ENCODE measurements at regions not wholly inside any gene's neighbourhood (a gene's known extent, or its start where the extent isn't known, plus 50 kb on each side); places are given as distances from the start of the nearest gene placed in this dataset.
A peak's percentile ranks its signal among the peaks of the same experiment; 100 is the strongest.

DNA sequence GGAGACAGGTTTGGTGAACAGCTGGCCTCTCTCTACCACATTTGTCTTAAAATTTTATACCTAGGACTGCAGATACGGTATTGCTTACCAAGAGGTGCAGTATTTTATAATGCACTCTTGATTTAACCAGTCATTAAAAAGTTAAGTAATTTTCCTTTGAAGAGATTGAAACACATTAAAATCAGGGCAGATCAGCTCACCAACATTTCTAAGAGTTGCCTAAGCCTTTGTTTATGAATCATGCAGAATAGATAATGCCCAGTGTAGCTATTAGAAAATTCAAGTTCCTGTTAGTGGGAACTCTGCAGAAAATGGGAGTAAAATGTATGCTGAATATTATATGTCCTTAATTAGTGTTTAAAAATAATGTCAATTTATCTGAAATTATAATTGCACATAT, 140.2 kb upstream of the PRPS1L1 start:
- FAIRE-seq, result no peak
- no peak for DNase-seq (ENCODE audit: insufficient read length, low spot score)
- TF ChIP-seq TAF1 (IDR thresholded peaks at IDR 0.05; ENCODE audit: low read depth, low read length) (no peak), POLR2A (IDR thresholded peaks at IDR 0.05; ENCODE audit: low read depth, low read length) (no peak), SPI1 (IDR thresholded peaks at IDR 0.05; ENCODE audit: low read depth, low read length) (no peak), POLR2AphosphoS5 (IDR thresholded peaks at IDR 0.05; ENCODE audit: low read depth, low read length) (no peak), PAX5 (IDR thresholded peaks at IDR 0.05; ENCODE audit: insufficient read depth, low read length, severe bottlenecking) (no peak), POU2F2 (IDR thresholded peaks at IDR 0.05; ENCODE audit: low read depth, low read length) (no peak)

DNA sequence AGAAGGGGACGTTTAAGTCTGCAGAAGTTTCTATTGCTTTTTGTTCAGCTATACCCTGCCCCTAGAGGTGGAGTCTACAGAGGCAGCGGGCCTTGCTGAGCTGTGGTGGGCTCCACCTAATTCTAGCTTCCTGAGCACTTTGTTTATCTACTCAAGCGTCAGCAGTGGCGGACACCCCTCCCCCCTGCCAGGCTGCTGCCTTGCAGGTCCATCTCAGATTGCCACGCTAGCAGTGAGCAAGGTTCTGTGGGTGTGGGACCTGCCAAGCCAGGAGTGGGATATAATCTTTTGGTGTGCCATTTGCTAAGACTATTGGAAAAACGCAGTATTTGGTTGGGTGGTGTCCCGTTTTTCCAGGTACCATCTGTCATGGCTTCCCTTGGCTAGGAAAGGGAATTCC, 147.3 kb upstream of the PRPS1L1 start:
- TF ChIP-seq POLR2A (IDR thresholded peaks at IDR 0.05; ENCODE audit: low read depth, low read length) (no peak), POLR2AphosphoS5 (IDR thresholded peaks at IDR 0.05; ENCODE audit: low read depth, low read length) (no peak), PAX5 (IDR thresholded peaks at IDR 0.05; ENCODE audit: insufficient read depth, low read length, severe bottlenecking) (no peak), SPI1 (IDR thresholded peaks at IDR 0.05; ENCODE audit: low read depth, low read length) (no peak), POU2F2 (IDR thresholded peaks at IDR 0.05; ENCODE audit: low read depth, low read length) (no peak), TAF1 (IDR thresholded peaks at IDR 0.05; ENCODE audit: low read depth, low read length) (no peak)
- no peak for FAIRE-seq
- DNase-seq (ENCODE audit: insufficient read length, low spot score), result no peak

DNA sequence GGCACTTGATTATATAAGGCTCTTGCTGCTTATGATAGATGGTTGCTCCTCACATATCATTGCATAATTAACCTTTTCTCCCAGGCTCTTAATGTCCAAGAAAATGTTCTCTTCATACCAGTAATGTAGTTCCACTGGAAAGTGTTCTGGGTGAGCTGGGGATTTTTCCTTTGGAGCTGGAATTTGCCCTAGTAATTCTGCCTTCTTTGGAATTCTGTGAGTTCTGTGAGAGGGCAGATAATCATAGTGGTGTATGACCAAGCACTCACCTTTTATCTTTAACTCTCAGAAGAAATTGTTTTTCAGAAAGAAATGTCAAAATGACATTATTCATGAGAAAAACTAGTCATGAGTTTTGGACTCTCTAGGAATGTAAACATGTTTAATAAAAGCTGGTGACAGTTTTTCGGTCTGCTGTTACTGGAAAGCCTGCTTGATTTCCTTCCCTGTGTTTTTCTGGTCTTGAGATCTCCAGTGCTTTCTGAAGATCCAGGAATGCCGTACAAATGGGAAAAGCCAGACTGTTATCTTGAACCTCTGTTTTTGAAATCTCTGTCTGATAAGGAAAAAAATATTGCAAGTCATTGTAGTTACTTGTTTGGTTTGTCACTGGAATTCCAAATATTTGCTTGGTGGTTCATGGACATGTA, 148.3 kb upstream of the PRPS1L1 start:
- TF ChIP-seq POLR2A (IDR thresholded peaks at IDR 0.05; ENCODE audit: low read depth, low read length) (no peak), TAF1 (IDR thresholded peaks at IDR 0.05; ENCODE audit: low read depth, low read length) (no peak), POU2F2 (IDR thresholded peaks at IDR 0.05; ENCODE audit: low read depth, low read length) (no peak), POLR2AphosphoS5 (IDR thresholded peaks at IDR 0.05; ENCODE audit: low read depth, low read length) (no peak), SPI1 (IDR thresholded peaks at IDR 0.05; ENCODE audit: low read depth, low read length) (no peak), PAX5 (IDR thresholded peaks at IDR 0.05; ENCODE audit: insufficient read depth, low read length, severe bottlenecking) (no peak)
- no peak for FAIRE-seq
- DNase-seq (ENCODE audit: insufficient read length, low spot score), result no peak

DNA sequence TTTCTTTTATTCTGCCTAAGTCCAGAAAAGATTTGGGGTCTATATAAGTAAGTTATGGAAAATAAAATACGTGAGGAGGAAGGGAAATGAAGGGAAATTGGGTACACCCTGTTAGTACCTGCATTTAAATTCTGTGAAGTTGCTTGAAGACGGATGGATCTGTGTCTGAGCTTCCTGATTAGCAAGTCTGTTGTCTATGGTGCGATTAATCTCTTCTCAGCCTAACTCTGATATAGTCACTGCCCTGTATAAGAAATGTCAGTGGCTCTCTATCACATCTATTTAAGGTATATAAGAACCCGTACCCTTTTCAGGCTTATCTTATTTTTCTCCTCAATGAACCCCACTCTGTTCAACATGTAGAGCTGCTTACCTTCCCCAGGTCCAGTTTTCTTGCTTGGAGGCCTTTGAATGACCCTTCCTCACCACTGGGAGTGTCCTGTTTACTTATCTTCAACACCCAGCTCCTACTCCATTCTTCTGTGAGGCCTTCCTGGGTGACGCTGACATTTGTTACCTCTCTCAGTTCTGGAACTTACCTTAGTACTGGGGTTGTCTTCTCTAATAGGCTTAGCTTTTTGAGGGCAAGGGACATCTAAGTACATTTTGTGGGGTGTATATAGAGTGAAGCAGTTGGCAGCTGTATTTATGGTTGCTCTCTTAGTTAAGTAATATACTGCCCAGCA, 149.6 kb upstream of the PRPS1L1 start:
- DNase-seq (ENCODE audit: insufficient read length, low spot score) (no peak), FAIRE-seq (no peak)
- TF ChIP-seq POLR2AphosphoS5 (IDR thresholded peaks at IDR 0.05; ENCODE audit: low read depth, low read length) (no peak), POLR2A (IDR thresholded peaks at IDR 0.05; ENCODE audit: low read depth, low read length) (no peak), POU2F2 (IDR thresholded peaks at IDR 0.05; ENCODE audit: low read depth, low read length) (no peak), PAX5 (IDR thresholded peaks at IDR 0.05; ENCODE audit: insufficient read depth, low read length, severe bottlenecking) (no peak), TAF1 (IDR thresholded peaks at IDR 0.05; ENCODE audit: low read depth, low read length) (no peak), SPI1 (IDR thresholded peaks at IDR 0.05; ENCODE audit: low read depth, low read length) (no peak)

DNA sequence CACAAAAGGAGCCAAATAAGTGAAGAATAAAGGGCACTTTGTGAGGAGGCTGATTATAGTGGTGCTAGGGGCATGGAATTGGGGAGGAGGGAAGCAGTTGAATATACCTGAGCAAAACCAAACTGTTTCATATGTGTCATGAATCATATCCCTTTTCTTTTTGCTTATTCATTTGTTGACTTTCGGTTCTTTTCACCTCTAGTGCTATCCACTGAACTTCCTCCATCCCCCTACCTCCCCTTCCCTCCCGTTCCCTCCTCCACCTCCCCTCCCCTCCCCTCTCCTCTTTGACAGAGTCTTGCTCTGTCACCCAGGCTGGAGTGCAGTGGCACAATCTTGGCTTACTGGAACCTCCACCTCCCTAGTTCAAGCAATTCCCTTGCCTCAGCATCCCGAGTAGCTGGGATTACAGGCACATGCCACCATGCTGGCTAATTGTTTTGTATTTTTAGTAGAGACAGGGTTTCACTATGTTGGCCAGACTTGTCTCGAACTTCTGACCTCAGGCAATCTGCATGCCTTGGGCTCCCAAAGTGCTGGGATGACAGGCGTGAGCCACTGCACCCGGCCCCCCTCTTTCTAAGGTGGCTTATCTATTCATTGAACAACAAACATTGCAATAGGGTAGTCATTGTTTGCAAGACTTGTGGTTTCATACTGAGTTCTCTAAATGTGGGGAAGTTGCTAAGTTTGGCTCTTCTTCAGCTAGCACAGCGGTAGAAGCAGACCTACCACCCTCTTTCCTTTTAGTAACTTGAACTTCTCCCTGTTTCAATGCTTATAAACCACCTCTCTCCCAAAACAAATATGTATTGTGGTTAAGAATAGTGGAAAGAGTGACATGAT, 150.4 kb upstream of the PRPS1L1 start:
- DNase-seq (ENCODE audit: insufficient read length, low spot score), result peak; percentile 25
- no peak for TF ChIP-seq POLR2AphosphoS5 (IDR thresholded peaks at IDR 0.05; ENCODE audit: low read depth, low read length)
- no peak for TF ChIP-seq POLR2A (IDR thresholded peaks at IDR 0.05; ENCODE audit: low read depth, low read length)
- TF ChIP-seq SPI1 (IDR thresholded peaks at IDR 0.05; ENCODE audit: low read depth, low read length), result peak; percentile 73
- no peak for TF ChIP-seq PAX5 (IDR thresholded peaks at IDR 0.05; ENCODE audit: insufficient read depth, low read length, severe bottlenecking)
- TF ChIP-seq POU2F2 (IDR thresholded peaks at IDR 0.05; ENCODE audit: low read depth, low read length), result peak; percentile 67
- no peak for TF ChIP-seq TAF1 (IDR thresholded peaks at IDR 0.05; ENCODE audit: low read depth, low read length)
- FAIRE-seq, result peak; percentile 77

DNA sequence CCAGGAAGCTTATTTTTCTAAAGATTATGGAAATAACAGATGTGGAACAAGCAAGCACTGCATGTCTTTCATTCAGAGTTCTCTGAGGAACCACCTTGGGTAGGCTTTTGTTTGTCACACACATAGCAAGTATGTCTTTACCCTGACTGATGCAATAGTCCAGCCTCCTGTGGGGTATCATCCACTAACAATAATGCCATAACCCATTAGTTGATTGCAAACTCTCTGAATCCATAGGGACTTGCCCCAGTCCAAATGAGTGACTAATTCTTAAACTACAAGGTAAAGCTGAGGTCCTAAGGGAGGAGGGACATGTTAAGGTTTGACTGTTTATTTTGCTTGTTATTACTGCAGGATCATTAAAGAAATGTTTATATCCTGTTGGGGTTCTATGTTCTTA, 151.4 kb upstream of the PRPS1L1 start:
- DNase-seq (ENCODE audit: insufficient read length, low spot score) (no peak), FAIRE-seq (no peak)
- TF ChIP-seq SPI1 (IDR thresholded peaks at IDR 0.05; ENCODE audit: low read depth, low read length) (no peak), POU2F2 (IDR thresholded peaks at IDR 0.05; ENCODE audit: low read depth, low read length) (no peak), TAF1 (IDR thresholded peaks at IDR 0.05; ENCODE audit: low read depth, low read length) (no peak), POLR2AphosphoS5 (IDR thresholded peaks at IDR 0.05; ENCODE audit: low read depth, low read length) (no peak), PAX5 (IDR thresholded peaks at IDR 0.05; ENCODE audit: insufficient read depth, low read length, severe bottlenecking) (no peak), POLR2A (IDR thresholded peaks at IDR 0.05; ENCODE audit: low read depth, low read length) (no peak)

DNA sequence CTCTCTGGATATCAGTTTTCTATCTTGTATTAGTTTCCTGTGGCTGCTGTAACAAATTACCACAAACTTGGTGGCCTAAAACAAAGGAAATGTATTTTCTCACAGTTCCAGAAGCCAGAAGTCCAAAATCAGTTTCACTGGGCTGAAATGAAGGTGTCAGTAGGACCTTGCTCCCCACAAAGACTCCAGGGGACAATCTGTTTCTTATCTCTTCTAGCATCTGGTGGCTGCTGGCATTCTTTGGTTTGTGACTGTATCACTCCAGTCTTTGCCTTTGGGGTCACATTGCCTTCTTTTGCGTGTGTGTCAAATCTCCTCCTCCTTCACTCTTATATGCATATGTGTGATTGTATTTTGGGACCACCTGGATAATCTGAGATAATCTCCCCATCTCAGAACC, 153.0 kb upstream of the PRPS1L1 start:
- TF ChIP-seq POLR2AphosphoS5 (IDR thresholded peaks at IDR 0.05; ENCODE audit: low read depth, low read length) (no peak), PAX5 (IDR thresholded peaks at IDR 0.05; ENCODE audit: insufficient read depth, low read length, severe bottlenecking) (no peak), POU2F2 (IDR thresholded peaks at IDR 0.05; ENCODE audit: low read depth, low read length) (no peak), SPI1 (IDR thresholded peaks at IDR 0.05; ENCODE audit: low read depth, low read length) (no peak), TAF1 (IDR thresholded peaks at IDR 0.05; ENCODE audit: low read depth, low read length) (no peak), POLR2A (IDR thresholded peaks at IDR 0.05; ENCODE audit: low read depth, low read length) (no peak)
- no peak for DNase-seq (ENCODE audit: insufficient read length, low spot score)
- no peak for FAIRE-seq

DNA sequence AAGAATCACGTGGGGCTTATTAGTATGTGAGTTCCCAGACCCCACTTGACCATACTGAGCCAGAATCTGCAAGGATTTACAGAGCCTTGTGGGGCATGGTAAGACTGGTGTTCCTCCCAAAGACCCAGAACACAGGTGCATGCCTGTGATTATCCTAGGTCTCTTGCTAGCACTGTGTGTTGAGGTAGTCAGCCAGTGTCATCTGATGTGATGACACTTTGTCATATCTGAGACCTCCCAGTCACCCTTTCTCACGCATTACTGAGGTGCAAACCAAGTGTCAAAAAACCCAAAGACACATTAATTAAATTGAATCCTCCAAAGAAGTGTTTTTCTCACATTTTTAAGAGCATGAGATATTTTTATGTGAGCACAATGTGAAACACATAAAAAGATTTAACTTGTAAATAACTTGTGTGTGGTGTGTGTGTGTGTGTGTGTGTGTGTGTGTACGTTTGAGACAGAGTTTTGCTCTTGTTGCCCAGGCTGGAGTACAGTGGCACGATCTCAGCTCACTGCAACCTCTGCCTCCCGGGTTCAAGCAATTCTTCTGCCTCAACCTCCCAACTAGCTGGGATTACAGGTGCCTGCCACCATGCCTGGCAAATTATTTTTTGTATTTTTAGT, 162.0 kb upstream of the PRPS1L1 start:
- DNase-seq (ENCODE audit: insufficient read length, low spot score), result no peak
- TF ChIP-seq POLR2A (IDR thresholded peaks at IDR 0.05; ENCODE audit: low read depth, low read length) (no peak), PAX5 (IDR thresholded peaks at IDR 0.05; ENCODE audit: insufficient read depth, low read length, severe bottlenecking) (no peak), POU2F2 (IDR thresholded peaks at IDR 0.05; ENCODE audit: low read depth, low read length) (no peak), TAF1 (IDR thresholded peaks at IDR 0.05; ENCODE audit: low read depth, low read length) (no peak), SPI1 (IDR thresholded peaks at IDR 0.05; ENCODE audit: low read depth, low read length) (no peak), POLR2AphosphoS5 (IDR thresholded peaks at IDR 0.05; ENCODE audit: low read depth, low read length) (no peak)
- FAIRE-seq, result no peak

All from GM12891 (cell line).